ENCODE measurements at regions not wholly inside any gene's neighbourhood (a gene's known extent, or its start where the extent isn't known, plus 50 kb on each side); places are given as distances from the start of the nearest gene placed in this dataset.

DNA sequence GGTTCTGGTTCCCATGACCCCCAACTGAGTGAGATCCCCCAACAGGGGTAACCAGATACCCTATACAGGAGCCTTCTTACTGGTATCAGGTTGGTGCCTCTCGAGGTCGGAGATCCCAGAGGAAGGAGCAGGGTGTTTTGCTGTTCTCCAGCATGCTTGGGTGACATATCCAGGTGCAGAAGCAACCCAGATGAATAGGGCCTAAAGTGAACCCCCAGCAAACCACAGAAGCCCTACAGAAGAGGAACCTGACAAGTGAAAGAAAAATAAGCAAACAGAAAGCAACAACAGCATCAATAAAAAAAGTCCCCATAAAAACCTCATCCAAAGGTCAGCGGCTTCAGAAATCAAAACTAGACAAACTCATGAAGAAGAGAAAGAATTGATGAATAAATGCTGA lies 633.4 kb upstream of the CXADR start:
- DNase-seq (ENCODE audit: low spot score): no peak

DNA sequence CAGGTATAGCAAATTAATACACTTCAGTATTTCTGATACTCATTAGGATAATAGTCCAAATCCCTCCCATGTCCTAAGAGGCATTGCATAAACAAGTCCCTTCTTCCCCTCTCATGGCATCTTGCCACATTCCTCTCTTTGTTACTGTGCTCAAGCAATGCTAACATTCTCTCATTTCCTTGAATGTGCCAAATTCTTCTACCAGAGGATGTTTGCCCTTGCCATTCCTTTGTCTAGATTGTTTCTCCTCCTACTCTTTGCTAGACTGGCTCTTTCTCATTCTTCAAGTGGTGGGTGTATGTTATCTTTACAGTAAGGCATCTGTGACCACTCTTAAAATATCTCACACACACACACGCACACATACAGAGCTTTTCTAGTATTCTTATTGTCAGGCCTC lies 621.0 kb upstream of the CXADR start:
- no peak for DNase-seq (ENCODE audit: low spot score)
- TF ChIP-seq, protein P1, sequence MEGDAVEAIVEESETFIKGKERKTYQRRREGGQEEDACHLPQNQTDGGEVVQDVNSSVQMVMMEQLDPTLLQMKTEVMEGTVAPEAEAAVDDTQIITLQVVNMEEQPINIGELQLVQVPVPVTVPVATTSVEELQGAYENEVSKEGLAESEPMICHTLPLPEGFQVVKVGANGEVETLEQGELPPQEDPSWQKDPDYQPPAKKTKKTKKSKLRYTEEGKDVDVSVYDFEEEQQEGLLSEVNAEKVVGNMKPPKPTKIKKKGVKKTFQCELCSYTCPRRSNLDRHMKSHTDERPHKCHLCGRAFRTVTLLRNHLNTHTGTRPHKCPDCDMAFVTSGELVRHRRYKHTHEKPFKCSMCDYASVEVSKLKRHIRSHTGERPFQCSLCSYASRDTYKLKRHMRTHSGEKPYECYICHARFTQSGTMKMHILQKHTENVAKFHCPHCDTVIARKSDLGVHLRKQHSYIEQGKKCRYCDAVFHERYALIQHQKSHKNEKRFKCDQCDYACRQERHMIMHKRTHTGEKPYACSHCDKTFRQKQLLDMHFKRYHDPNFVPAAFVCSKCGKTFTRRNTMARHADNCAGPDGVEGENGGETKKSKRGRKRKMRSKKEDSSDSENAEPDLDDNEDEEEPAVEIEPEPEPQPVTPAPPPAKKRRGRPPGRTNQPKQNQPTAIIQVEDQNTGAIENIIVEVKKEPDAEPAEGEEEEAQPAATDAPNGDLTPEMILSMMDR (IDR thresholded peaks at IDR 0.05; ENCODE audit: extremely low read depth, missing control alignments): no peak

More for the DNA sequence above, 633.4 kb upstream of the CXADR start:
- TF ChIP-seq, protein P1 (IDR thresholded peaks at IDR 0.05; ENCODE audit: extremely low read depth, missing control alignments): no peak

DNA sequence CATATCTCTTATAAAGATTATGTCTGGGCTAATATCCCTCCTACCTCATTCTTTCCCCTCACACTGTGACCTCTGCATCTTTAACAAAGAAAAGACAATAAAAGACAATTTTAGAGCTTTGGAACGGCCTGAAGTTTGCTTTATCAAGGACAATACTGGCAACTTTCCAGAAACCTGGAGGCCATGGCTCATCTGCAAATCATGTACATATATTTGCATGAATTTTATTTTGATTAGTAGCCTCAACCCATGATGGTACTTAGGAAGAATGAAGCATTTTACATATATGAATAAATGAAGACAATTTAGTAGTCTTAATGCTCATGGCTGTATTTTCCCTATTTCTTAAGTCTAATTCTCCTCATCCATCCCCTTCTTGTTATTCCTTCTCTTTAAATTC lies 612.2 kb upstream of the CXADR start:
- TF ChIP-seq, protein P1 (IDR thresholded peaks at IDR 0.05; ENCODE audit: extremely low read depth, missing control alignments): no peak
- no peak for DNase-seq (ENCODE audit: low spot score)

DNA sequence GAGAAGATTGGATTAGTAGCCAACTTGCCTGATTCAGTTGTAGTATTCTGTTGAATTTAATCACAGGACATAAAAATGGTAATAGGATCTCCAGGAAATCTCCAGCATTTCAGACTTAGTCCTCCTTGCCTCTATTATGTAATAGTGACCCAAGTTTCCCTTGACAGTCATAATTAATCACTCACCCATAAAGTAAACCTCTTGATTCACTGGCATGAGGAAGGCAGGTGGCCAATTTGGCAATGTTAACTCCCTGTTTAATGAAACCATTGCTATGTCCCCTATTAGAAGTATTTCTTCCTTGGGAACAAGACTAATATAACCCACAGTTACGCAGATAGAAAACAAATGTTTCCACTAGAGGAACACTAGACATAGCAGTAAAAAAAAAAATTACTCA lies 604.8 kb upstream of the CXADR start:
- no peak for DNase-seq (ENCODE audit: low spot score)
- TF ChIP-seq, protein P1 (IDR thresholded peaks at IDR 0.05; ENCODE audit: extremely low read depth, missing control alignments): no peak

DNA sequence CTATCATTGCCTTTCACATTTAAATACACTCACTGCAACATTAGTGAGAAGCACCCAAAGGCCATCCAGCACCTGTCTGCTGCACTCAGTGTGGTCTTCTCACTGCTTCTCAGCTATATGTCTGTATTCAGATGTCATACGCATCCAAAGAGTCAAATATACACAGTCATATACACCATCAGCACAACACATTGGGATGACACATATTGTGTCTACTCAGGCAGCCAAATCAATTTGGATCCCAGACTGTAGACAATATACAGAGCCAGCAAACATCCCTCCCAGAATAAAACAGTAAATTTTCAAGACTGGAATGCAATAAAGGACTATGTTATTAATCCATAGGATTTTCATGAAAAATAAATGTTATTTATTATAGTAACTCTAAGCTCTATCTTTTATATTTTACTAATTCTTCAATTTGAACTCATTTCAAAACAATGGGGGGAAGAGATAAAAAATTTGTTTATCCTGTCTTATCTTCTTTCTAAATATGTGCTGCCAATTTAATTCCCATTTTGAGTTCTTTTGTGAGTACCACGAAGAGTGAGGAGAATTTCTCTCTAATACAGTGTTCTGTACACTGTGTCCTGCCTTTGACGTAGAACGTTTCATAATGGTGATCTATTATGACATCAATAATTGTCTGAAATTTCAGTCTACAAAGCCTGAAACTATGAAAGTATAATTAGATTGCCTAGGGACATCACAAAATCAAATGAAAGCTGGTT lies 602.2 kb upstream of the CXADR start:
- no peak for DNase-seq (ENCODE audit: low spot score)
- TF ChIP-seq, protein P1 (IDR thresholded peaks at IDR 0.05; ENCODE audit: extremely low read depth, missing control alignments): no peak

DNA sequence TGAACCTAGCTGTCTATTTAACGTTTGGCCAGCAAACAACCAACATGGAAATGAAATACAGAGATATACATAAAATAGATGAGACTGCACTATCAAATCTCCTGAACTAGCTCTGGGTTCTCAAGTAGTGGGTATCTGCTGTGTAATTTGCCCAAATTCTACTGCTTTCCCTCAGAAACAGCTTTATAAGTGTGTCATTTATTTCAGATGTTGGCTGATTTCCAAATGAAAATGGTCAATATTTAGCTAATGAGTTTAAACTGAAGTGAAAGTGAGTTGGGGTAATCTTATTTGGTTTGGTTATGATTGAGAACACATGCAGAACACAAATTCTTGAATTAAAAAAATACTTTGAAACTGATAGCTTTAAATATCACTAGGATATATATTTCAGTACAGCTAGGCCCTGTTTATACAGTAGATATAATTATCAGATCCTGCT lies 601.7 kb upstream of the CXADR start:
- TF ChIP-seq, protein P1 (IDR thresholded peaks at IDR 0.05; ENCODE audit: extremely low read depth, missing control alignments): no peak
- DNase-seq (ENCODE audit: low spot score): no peak

DNA sequence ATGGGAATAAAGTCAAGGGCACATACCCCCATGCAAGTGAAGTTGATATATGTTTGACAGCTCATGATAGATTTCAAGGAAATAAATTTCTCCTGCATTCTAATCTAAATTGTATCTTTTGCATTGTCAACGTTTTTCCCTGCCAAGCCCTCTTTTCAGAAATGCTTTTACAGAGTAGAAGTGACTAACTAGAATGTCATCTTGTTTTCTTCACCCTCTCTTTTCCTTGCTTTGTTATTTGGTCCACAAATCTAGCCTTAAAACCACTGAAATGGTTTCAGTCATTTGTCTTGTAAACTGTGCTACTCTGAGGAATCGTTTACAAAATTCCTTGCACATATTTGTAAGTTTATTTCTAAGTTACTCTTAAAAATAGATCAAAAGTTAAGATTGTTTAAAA lies 600.8 kb upstream of the CXADR start:
- TF ChIP-seq, protein P1 (IDR thresholded peaks at IDR 0.05; ENCODE audit: extremely low read depth, missing control alignments): no peak
- DNase-seq (ENCODE audit: low spot score): no peak

Data from GM20000 (cell line).